Activated naive CD4-positive, alpha-beta T cell treated with anti-CD3 and anti-CD28 coated beads, Interleukin-2, amount 10 ng/mL, durations not matched to agents 7 days and 5 days (primary cell): ENCODE measurements at regions not wholly inside any gene's neighbourhood (a gene's known extent, or its start where the extent isn't known, plus 50 kb on each side); places are given as distances from the start of the nearest gene placed in this dataset.

Source experiments
- CTCF ChIA-PET: fragments of 350-600 bp; sonication (Branson Sonifier 250); formaldehyde crosslinking; loops from one replicate; lab custom pipeline; 2021; ENCODE audit warnings: antibody characterized with exemption; lab: Charles Lee
- DNase-seq: peaks from one replicate; pipeline ENCODE4 v3.0.0-alpha.2; 2020
- H3K27ac Mint-ChIP-seq: one replicate; pipeline ENCODE4 v1.8.0; 2021; ENCODE audit warnings: mild to moderate bottlenecking, moderate library complexity, mixed read lengths
- H3K27me3 Mint-ChIP-seq: one replicate; pipeline ENCODE4 v1.8.0; 2021; ENCODE audit warnings: mild to moderate bottlenecking, mixed read lengths
- H3K36me3 Mint-ChIP-seq: one replicate; pipeline ENCODE4 v1.8.0; 2021; ENCODE audit warnings: mixed read lengths
- H3K4me1 Mint-ChIP-seq: one replicate; pipeline ENCODE4 v1.8.0; 2021; ENCODE audit warnings: mixed read lengths
- H3K4me3 Mint-ChIP-seq: one replicate; pipeline ENCODE4 v1.8.0; 2021; ENCODE audit warnings: mild to moderate bottlenecking, moderate library complexity, mixed read lengths
- H3K9me3 Mint-ChIP-seq: one replicate; pipeline ENCODE4 v1.8.0; 2021; ENCODE audit warnings: mixed read lengths

DNA sequence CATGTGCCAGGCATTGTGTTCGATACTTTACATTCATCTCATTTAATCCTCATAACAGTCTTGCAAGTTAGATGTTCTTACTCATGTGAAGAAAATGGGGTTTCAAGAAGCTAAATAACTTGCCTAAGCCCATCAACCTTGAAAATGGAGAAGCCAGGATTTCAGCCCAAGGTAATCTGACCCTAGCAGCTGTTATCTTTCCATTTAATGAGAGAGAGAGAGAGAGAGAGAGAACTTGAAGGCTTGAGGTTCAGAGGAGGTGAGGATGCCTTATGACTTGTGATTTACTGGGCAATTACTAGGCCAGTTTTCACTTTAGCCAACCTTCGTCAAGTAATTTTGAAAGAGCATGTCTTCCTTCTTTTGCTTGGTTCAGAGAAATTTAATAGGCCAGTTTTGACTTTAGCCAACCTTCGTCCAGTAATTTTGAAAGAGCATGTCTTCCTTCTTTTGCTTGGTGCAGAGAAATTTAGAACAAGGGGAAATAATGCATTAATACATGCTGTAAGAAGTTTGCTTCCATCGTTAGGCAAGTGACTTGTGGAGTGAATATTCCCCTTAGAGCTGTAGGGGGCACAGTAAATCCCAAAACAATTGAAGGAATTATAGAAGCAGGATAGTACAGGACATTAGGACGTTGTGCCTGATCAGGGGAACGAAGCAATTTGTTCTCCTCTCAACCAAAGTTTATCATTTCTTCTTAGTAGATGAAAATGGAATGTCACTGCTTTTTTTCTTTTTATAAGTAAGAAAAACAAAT, 143.0 kb upstream of the BMPER start:
- no peaks in the 10 kb centered on the region for H3K4me1 Mint-ChIP-seq
- CTCF ChIA-PET = no interaction called here
- no peak for DNase-seq
- H3K4me3 Mint-ChIP-seq = no peak overlapping the region
- no peaks in the 10 kb centered on the region for H3K36me3 Mint-ChIP-seq
- H3K27me3 Mint-ChIP-seq = no peaks in the 10 kb centered on the region
- H3K27ac Mint-ChIP-seq = no peak overlapping the region
- H3K9me3 Mint-ChIP-seq = no peaks in the 10 kb centered on the region

DNA sequence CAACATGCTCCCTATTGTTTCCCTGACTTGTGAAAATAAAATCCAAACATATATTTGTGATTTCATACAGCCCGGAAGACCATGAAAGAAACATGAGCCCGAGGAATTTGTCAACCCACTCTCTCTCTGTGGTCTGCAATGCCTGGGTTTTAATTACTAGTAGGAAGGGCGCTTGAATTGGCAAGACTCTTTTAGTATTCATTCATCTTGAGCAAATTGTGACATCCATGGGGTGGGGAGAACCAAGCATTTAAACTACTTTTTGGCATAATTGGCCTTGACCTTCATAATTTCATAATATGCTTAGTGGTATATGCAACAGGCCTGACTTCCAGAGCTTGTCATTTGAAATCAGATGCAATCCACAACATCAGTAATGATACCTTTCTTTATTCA, 142.4 kb upstream of the BMPER start:
- H3K36me3 Mint-ChIP-seq = no peaks in the 10 kb centered on the region
- CTCF ChIA-PET = no interaction called here
- no peak overlapping the region for H3K4me3 Mint-ChIP-seq

DNA sequence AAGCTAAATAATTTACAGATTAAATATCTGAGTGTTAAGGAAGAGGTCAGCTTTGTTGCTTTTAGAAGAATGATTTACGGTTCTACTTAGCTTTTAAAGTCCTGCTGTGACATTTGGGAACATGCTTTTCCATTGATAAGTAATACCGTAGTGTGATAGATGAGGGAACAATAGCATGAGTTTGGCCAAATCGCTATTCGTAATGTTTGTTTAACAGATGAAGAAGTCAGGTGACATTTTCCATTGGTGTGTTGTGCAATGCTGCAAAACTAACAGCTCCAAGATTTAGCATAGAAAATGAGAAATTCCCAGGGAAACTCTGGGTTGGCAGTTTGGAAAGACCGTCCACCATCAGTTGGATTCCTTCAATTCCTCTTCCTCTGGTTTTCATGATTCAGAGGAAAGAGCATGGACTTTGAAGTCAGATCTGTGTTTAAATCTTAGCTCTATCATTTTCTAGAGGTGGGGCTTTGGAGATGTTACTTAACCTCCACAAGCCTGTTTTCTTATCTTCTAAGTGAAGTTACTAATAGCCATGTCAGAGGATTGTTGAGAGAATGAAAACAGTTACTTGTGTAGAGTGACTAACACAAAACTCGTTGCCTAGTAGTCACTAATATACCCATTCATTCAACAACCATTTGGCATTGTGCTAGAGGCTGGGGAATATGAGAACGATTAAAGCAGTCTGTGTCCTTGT, 140.4 kb upstream of the BMPER start:
- no peak overlapping the region for H3K4me3 Mint-ChIP-seq
- no peaks in the 10 kb centered on the region for H3K27me3 Mint-ChIP-seq
- no peaks in the 10 kb centered on the region for H3K36me3 Mint-ChIP-seq
- H3K4me1 Mint-ChIP-seq = no peaks in the 10 kb centered on the region
- no peak overlapping the region for H3K27ac Mint-ChIP-seq
- H3K9me3 Mint-ChIP-seq = no peaks in the 10 kb centered on the region
- CTCF ChIA-PET = no interaction called here
- DNase-seq = no peak

More for the DNA sequence above, 142.4 kb upstream of the BMPER start:
- Mint-ChIP-seq H3K27me3 (no peaks in the 10 kb centered on the region), H3K9me3 (no peaks in the 10 kb centered on the region), H3K27ac (no peak overlapping the region), H3K4me1 (no peaks in the 10 kb centered on the region)
- no peak for DNase-seq

DNA sequence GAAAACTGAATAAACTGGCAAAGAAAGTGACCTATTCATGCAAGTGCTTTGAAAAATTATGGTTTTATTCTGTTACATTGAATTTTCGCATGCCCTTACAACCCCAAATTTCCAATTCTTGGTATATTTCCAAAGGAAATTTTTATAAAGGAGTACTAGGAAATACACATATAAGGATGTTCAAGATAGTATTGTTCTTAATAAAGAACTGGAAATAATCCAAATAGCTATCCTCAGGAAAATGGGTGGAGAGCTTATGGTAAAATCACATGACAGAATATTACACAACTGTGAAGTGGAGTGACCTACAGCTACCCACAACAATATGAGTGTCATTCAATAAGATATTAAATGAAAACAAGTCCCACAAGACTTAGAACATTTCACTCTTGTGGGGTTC, 138.9 kb upstream of the BMPER start:
- H3K4me3 Mint-ChIP-seq = no peak overlapping the region
- CTCF ChIA-PET = no interaction called here
- H3K9me3 Mint-ChIP-seq = no peaks in the 10 kb centered on the region
- no peak for DNase-seq
- no peak overlapping the region for H3K27ac Mint-ChIP-seq
- H3K27me3 Mint-ChIP-seq = no peaks in the 10 kb centered on the region
- no peaks in the 10 kb centered on the region for H3K36me3 Mint-ChIP-seq
- H3K4me1 Mint-ChIP-seq = no peaks in the 10 kb centered on the region

DNA sequence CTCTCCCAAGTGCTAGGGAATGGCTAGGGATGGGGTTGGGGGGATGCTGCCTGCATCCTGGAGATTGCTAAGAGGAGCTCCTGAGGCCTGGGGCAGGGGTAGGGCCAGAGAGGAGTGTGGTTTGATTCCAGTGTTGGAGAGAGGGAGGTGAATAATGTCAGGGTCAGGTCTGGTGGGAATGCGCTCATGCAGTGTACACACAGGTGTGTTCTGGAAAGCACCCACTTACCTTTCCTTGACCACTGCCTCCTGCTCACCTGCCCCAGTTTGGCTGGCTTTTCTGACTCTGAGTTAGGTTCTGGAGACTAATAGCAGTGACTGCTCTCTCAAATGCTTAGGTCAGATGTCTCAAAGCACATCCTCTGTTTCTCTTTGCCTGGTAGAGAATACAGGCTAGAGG, 135.4 kb upstream of the BMPER start:
- no peak for DNase-seq
- CTCF ChIA-PET = no interaction called here
- Mint-ChIP-seq H3K36me3 (no peaks in the 10 kb centered on the region), H3K4me1 (no peaks in the 10 kb centered on the region), H3K9me3 (no peaks in the 10 kb centered on the region), H3K27ac (no peak overlapping the region), H3K4me3 (no peak overlapping the region), H3K27me3 (no peaks in the 10 kb centered on the region)

DNA sequence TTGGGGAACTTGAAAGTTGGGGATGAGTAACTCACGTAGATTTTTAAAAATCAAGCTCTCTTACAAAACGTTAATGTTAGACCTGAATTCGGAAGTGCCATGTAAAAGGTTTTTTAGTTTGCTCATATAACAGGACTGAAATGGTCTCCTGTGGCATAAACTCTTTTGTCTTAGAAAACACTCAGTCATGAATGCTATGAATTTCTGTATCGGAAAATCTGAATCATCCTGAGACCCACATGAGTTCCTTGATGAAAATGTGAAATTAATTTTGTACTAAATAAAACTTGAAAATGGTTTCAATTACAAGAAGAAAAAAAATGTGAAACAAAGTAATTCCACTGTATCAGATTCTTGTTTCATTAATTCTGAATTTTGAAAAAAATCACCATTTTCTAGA, 134.8 kb upstream of the BMPER start:
- Mint-ChIP-seq H3K27ac (no peak overlapping the region), H3K4me1 (no peaks in the 10 kb centered on the region), H3K9me3 (no peaks in the 10 kb centered on the region), H3K36me3 (no peaks in the 10 kb centered on the region), H3K27me3 (no peaks in the 10 kb centered on the region), H3K4me3 (no peak overlapping the region)
- CTCF ChIA-PET = no interaction called here
- DNase-seq = no peak

DNA sequence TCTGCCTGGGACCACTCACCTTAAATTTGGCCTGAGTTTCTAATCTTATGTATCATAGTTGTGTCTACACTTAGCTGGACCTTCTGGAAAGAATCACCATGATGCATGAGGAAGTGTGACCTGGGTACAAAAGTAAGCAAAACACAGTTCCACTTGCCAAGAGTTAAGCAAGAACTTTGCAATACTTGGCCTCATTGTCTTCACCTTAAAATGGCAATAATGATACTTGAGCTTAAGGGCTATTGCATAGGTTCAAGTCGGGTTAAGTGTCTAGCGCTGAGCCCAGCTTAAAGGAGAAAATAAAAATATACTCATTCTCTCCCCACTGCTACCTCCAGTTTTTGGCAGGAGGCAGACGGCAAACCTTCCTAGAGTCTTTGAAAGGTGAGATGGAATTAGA, 133.9 kb upstream of the BMPER start:
- H3K4me1 Mint-ChIP-seq = no peaks in the 10 kb centered on the region
- no peak for DNase-seq
- CTCF ChIA-PET = interaction anchor here (0.6 kb wide), 1 partner anchor 13 kb away, joined by 3 read pairs; no protein-coding TSS in a partner anchor
- H3K4me3 Mint-ChIP-seq = no peak overlapping the region
- no peak overlapping the region for H3K27ac Mint-ChIP-seq
- no peaks in the 10 kb centered on the region for H3K36me3 Mint-ChIP-seq
- no peaks in the 10 kb centered on the region for H3K27me3 Mint-ChIP-seq
- H3K9me3 Mint-ChIP-seq = no peaks in the 10 kb centered on the region

DNA sequence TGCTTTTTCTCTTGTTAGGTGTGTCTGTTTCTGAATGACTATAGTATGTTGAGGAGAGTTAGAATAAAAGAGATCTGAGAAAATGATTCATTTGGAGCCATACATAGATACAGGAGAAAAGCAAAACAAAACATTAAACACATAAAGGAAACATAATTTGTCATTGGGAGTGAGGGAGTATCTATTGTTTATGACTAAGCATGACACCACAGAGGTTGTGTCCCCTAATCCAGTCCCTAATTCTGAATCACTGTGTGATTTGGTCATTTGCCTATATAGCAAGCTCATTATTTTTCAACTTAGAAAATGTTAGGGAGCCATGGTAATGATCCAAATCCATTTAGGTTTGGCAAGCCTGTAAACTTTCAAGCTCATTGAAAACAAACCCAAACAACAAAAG, 132.3 kb upstream of the BMPER start:
- Mint-ChIP-seq H3K27ac (no peak overlapping the region), H3K36me3 (no peaks in the 10 kb centered on the region), H3K4me3 (no peak overlapping the region), H3K27me3 (no peaks in the 10 kb centered on the region), H3K9me3 (no peaks in the 10 kb centered on the region), H3K4me1 (no peaks in the 10 kb centered on the region)
- CTCF ChIA-PET = no interaction called here
- no peak for DNase-seq

DNA sequence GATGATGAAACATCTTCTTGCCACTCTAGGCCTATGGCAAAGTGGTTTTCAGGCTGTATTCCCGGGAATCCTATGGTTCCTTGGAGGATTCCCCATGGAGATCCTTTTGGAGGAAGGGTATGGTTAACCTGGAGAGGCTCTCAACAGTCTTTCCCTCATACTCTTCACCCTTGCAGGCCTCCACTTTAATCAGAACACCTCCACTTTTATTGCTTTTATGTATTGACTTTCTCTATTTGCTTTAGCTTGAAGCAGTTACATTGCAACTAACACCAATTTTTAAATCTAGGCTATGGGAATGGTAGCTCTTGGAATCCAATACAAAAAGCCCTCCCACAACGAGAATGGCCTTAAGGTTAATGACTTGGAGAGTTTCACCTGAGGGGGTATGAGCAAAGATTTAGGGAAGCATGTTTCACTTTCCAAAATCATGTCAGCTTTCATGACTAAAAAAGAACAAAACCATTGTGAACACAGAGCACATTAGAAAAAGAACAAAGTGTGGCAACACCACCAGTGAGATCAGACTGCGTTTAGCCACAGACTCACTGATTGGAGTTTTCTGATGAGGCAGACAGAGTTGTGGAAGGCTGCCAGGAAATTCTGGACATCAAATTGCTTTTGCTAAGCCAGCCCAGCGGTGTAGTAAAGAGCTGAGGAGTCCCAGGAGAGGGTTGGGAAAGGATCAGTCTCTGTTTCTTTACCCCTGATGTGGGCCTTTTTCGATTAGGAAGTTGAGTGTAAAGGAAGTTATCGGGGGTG, 130.4 kb upstream of the BMPER start:
- no peak for DNase-seq
- Mint-ChIP-seq H3K4me1 (no peaks in the 10 kb centered on the region), H3K27ac (no peak overlapping the region), H3K9me3 (no peaks in the 10 kb centered on the region), H3K4me3 (no peak overlapping the region), H3K36me3 (no peaks in the 10 kb centered on the region), H3K27me3 (no peaks in the 10 kb centered on the region)
- CTCF ChIA-PET = no interaction called here

DNA sequence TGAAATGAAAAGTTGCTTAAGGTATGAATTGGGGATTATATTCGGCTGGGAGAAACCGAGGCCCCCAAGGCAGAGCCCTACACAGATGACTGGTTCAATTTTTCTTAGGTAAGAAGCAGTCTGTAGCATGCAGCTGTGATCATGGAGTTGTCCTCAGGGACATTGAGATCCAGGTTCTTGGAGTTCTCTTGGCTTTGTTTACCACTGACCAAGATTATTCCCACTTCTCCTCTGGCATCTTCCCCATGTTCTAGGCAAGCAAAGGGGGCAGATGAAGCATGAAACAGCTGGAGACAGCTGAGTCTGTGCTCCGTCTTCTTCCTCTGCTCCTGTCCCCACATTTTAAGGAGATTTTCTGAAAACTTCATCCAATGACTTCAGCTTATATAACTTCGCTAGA, 129.5 kb upstream of the BMPER start:
- H3K4me1 Mint-ChIP-seq = no peaks in the 10 kb centered on the region
- H3K27me3 Mint-ChIP-seq = no peaks in the 10 kb centered on the region
- no peaks in the 10 kb centered on the region for H3K9me3 Mint-ChIP-seq
- H3K36me3 Mint-ChIP-seq = no peaks in the 10 kb centered on the region
- H3K4me3 Mint-ChIP-seq = no peak overlapping the region
- CTCF ChIA-PET = no interaction called here
- H3K27ac Mint-ChIP-seq = no peak overlapping the region
- DNase-seq = no peak

DNA sequence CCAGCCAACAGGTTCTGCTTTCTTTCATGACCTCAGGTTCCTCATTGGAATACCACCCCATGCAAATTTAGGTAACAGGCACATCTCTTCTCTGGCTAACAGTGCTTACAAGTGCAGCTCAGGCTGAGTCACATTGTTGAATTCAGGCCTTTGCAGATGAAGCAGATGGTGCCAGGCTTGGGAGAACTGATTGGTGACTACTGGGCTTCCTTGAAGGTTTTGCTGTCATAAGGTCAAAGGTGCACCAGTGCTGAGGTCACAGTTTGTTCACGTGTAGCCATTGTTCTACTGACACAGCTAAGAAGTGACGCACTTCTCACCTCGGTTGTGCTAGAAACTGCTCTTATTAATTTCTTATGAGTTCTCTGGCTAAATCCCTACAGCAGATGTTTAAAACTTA, 128.6 kb upstream of the BMPER start:
- no peaks in the 10 kb centered on the region for H3K4me1 Mint-ChIP-seq
- no peak for DNase-seq
- H3K36me3 Mint-ChIP-seq = no peaks in the 10 kb centered on the region
- no peaks in the 10 kb centered on the region for H3K9me3 Mint-ChIP-seq
- CTCF ChIA-PET = no interaction called here
- H3K27me3 Mint-ChIP-seq = no peaks in the 10 kb centered on the region
- H3K27ac Mint-ChIP-seq = no peak overlapping the region
- no peak overlapping the region for H3K4me3 Mint-ChIP-seq

DNA sequence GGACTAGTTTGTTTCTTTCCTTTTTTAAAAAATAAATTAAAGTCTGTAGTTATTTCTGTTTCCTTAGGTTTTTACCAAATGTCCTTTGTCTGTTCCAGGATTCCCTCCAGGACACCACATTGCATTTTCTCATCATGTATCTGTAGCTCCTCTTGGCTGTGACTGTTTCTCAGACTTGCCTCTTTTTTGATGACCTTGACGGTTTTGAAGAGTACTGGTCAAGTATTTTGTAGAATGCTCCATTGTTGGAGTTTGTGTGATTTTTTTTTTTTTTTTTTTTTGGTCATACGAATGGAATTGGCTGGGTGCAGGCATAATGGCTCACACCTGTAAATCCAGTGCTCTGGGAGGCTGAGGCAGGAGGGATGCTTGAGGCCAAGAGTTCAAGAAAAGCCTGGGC, 127.1 kb upstream of the BMPER start:
- no peaks in the 10 kb centered on the region for H3K27me3 Mint-ChIP-seq
- H3K4me1 Mint-ChIP-seq = no peaks in the 10 kb centered on the region
- DNase-seq = no peak
- H3K36me3 Mint-ChIP-seq = no peaks in the 10 kb centered on the region
- H3K27ac Mint-ChIP-seq = no peak overlapping the region
- no peaks in the 10 kb centered on the region for H3K9me3 Mint-ChIP-seq
- CTCF ChIA-PET = no interaction called here
- H3K4me3 Mint-ChIP-seq = no peak overlapping the region

DNA sequence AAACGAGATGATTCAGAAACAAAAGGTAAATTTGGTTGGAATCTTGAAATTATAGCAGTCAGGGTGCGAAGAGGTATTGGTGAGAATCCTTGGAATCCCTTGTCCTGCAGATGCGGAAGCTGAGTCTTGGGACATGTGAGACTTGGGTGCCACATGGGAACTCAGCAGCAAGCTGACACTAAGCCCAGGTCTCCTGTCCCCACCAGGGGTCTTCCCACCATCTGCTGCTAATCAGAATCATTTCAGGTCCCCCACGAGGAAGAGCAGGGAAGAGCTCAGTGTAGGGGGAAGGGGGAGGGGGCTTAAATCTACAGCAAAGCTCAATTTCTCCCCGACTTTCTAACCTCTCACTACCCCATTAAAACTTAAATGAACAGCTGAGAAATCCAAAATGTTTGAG, 126.1 kb upstream of the BMPER start:
- H3K27me3 Mint-ChIP-seq = no peaks in the 10 kb centered on the region
- no peak overlapping the region for H3K4me3 Mint-ChIP-seq
- no peak for DNase-seq
- no peaks in the 10 kb centered on the region for H3K9me3 Mint-ChIP-seq
- no peaks in the 10 kb centered on the region for H3K36me3 Mint-ChIP-seq
- CTCF ChIA-PET = no interaction called here
- H3K4me1 Mint-ChIP-seq = no peaks in the 10 kb centered on the region
- H3K27ac Mint-ChIP-seq = no peak overlapping the region

DNA sequence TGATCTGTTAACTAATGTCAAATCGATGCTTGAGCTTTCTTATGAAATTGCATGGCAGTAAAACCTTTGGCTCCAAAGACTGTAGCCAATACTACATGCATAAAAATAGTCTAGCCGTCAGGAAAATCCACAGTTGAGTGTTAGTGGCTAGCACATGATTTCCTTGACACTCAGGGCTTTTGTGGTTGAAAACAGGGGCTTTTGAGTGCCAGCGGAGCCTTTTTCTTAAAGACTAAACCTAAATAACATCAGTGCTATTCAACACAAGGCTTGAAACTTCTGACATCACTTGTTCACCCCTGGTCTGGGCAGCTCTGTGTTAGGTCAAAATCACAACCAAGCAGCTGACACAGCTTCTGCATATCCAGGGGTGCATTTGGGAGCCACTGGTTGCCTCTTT, 124.2 kb upstream of the BMPER start:
- Mint-ChIP-seq H3K27ac (no peak overlapping the region), H3K4me1 (no peaks in the 10 kb centered on the region), H3K9me3 (no peaks in the 10 kb centered on the region), H3K36me3 (no peaks in the 10 kb centered on the region), H3K4me3 (no peak overlapping the region), H3K27me3 (no peaks in the 10 kb centered on the region)
- CTCF ChIA-PET = no interaction called here
- DNase-seq = no peak

DNA sequence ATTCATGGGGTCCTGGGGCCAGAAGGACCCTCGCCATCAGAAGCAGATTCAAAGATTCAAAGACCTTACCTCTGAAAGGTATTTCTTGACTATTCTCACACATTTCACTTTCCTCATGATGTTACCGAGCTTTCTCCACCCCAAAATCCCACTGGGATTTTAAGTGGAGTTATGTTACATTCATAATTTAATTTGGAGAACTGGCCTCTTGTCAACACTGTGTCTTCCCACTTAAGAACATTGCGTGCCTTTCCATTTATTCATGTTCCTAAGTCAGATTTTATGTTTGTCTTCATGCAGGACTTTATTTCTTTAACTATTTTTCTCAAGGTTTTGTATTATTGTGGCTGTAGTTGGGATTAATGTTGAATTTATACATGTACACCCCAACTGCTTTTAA, 123.5 kb upstream of the BMPER start:
- Mint-ChIP-seq H3K9me3 (no peaks in the 10 kb centered on the region), H3K36me3 (no peaks in the 10 kb centered on the region), H3K27me3 (no peaks in the 10 kb centered on the region), H3K4me3 (no peak overlapping the region), H3K4me1 (no peaks in the 10 kb centered on the region), H3K27ac (no peak overlapping the region)
- DNase-seq = no peak
- CTCF ChIA-PET = no interaction called here
